ENCODE measurements at regions not wholly inside any gene's neighbourhood (a gene's known extent, or its start where the extent isn't known, plus 50 kb on each side); places are given as distances from the start of the nearest gene placed in this dataset.

GRCh38 chr4:147367891-147368290 is 113.0 kb upstream of the EDNRA start:
- DNase-seq, result no peak

- no peak for DNase-seq
Observed at GRCh38 chr4:147368948-147369347, 111.9 kb upstream of the EDNRA start.

- no peak for DNase-seq
Observed at GRCh38 chr4:147370473-147370872, 110.4 kb upstream of the EDNRA start.

- no peak for DNase-seq
Observed at GRCh38 chr4:147370881-147371280, 110.0 kb upstream of the EDNRA start.

GRCh38 chr4:147371661-147372060 is 109.2 kb upstream of the EDNRA start:
- DNase-seq, result no peak

- DNase-seq, result no peak
Observed at GRCh38 chr4:147378780-147379179, 102.1 kb upstream of the EDNRA start.

- no peak for DNase-seq
Observed at GRCh38 chr4:147381749-147382148, 99.1 kb upstream of the EDNRA start.

- DNase-seq, result no peak
Observed at GRCh38 chr4:147388018-147388417, 92.9 kb upstream of the EDNRA start.

GRCh38 chr4:147396105-147396504 is 84.8 kb upstream of the EDNRA start:
- DNase-seq, result no peak

GRCh38 chr4:147398556-147398955 is 82.3 kb upstream of the EDNRA start:
- no peak for DNase-seq

- DNase-seq, result no peak
Observed at GRCh38 chr4:147400721-147401120, 80.2 kb upstream of the EDNRA start.

- DNase-seq, result no peak
Observed at GRCh38 chr4:147401221-147401620, 79.7 kb upstream of the EDNRA start.

GRCh38 chr4:147407261-147408045 is 73.4 kb upstream of the EDNRA start:
- DNase-seq, result no peak

- no peak for DNase-seq
Observed at GRCh38 chr4:147408189-147408588, 72.7 kb upstream of the EDNRA start.

- DNase-seq, result no peak
Observed at GRCh38 chr4:147409350-147409749, 71.5 kb upstream of the EDNRA start.

- no peak for DNase-seq
Observed at GRCh38 chr4:147418226-147418625, 62.7 kb upstream of the EDNRA start.

GRCh38 chr4:147421456-147421855 is 59.4 kb upstream of the EDNRA start:
- DNase-seq, result no peak

- no peak for DNase-seq
Observed at GRCh38 chr4:147423229-147423628, 57.7 kb upstream of the EDNRA start.

- DNase-seq, result no peak
Observed at GRCh38 chr4:147425019-147425418, 55.9 kb upstream of the EDNRA start.

- DNase-seq, result no peak
Observed at GRCh38 chr4:147428583-147428982, 52.3 kb upstream of the EDNRA start.

GRCh38 chr4:147430111-147430510 is 50.8 kb upstream of the EDNRA start:
- no peak for DNase-seq
